ENCODE measurements at regions not wholly inside any gene's neighbourhood (a gene's known extent, or its start where the extent isn't known, plus 50 kb on each side); places are given as distances from the start of the nearest gene placed in this dataset.

GRCh38 chr12:89829434-89829975 lies 120.9 kb upstream of the ATP2B1 start:
- TF ChIP-seq CTCF (IDR thresholded peaks at IDR 0.05 in 2 of 3, conservative IDR thresholded peaks at IDR 0.05 in 1 of 3; ENCODE audit: control insufficient read depth in 2 of 3, extremely low read depth in 1 of 3, insufficient read depth in 1 of 3, low read depth in 3 of 3, low read length in 3 of 3) (no peak), MTA3 (IDR thresholded peaks at IDR 0.05; ENCODE audit: borderline replicate concordance, low read length) (no peak), JUNB (IDR thresholded peaks at IDR 0.05) (no peak), KDM1A (IDR thresholded peaks at IDR 0.05; ENCODE audit: borderline replicate concordance) (no peak), SUZ12 (IDR thresholded peaks at IDR 0.05; ENCODE audit: unreplicated experiment) (no peak), FOXM1 (IDR thresholded peaks at IDR 0.05; ENCODE audit: low read depth, low read length) (no peak), ZZZ3 (IDR thresholded peaks at IDR 0.05; ENCODE audit: control insufficient read depth, insufficient read length, low read depth) (no peak), YY1 (IDR thresholded peaks at IDR 0.05; ENCODE audit: low read depth, low read length) (no peak), JUND (IDR thresholded peaks at IDR 0.05; ENCODE audit: low read depth, low read length) (no peak), SP1 (IDR thresholded peaks at IDR 0.05; ENCODE audit: low read depth, low read length) (no peak), SMC3 (IDR thresholded peaks at IDR 0.05; ENCODE audit: borderline replicate concordance, low read length) (no peak)

Measured in GM12878 (cell line).